KOPT-K1 (cell line): ENCODE measurements at regions not wholly inside any gene's neighbourhood (a gene's known extent, or its start where the extent isn't known, plus 50 kb on each side); places are given as distances from the start of the nearest gene placed in this dataset.
"Not testable (repeated sequence)": the region's sequence is repeated elsewhere in the genome, so short reads cannot be mapped to it uniquely, and the experiment has no call there.

Source experiments
- H3K27ac ChIP-seq: fragments of 200-600 bp; sonication (generic); 2 replicates; pipeline ENCODE4 v1.5.1; 2016; ENCODE audit warnings: antibody characterized with exemption, mild to moderate bottlenecking, low read depth, low read length; ENCODE audit not compliant: poor library complexity, severe bottlenecking
- H3K36me3 ChIP-seq: fragments of 200-600 bp; sonication (generic); 2 replicates; pipeline ENCODE4 v1.5.1; 2017; ENCODE audit warnings: antibody characterized with exemption, mild to moderate bottlenecking, low read length, moderate library complexity; ENCODE audit not compliant: insufficient read depth
- H3K9me3 ChIP-seq: fragments of 200-600 bp; sonication (generic); 2 replicates; pipeline ENCODE4 v1.5.1; 2017; ENCODE audit warnings: antibody characterized with exemption, low read length, mild to moderate bottlenecking; ENCODE audit not compliant: insufficient read depth, poor library complexity, severe bottlenecking

GRCh38 chr13:80901111-80901510 lies 560.2 kb upstream of the SPRY2 start:
- Histone ChIP-seq H3K36me3 (no peaks in the 10 kb centered on the region), H3K9me3 (no peaks in the 10 kb centered on the region), H3K27ac (no peak overlapping the region)

DNA sequence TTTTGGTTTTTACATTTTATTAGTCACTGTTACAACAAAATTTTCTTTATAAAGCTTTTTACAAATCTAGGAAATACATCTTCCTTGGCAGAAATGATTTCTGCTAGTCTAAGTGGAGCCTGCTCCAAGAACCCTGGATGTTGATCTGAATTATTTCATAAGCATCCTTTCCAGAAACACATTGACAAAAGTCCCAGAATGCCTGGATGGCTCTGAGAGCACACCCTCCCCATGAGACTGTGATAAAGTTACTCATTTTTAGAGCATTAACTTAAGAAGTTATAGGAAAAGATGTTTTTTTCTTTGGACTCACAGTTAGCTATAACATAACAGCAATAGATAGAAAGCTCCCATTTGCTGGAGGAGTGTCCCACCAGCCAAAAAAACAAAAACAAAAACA lies 559.6 kb upstream of the SPRY2 start:
- H3K27ac ChIP-seq = no peak overlapping the region
- H3K9me3 ChIP-seq = no peaks in the 10 kb centered on the region
- H3K36me3 ChIP-seq = no peaks in the 10 kb centered on the region

DNA sequence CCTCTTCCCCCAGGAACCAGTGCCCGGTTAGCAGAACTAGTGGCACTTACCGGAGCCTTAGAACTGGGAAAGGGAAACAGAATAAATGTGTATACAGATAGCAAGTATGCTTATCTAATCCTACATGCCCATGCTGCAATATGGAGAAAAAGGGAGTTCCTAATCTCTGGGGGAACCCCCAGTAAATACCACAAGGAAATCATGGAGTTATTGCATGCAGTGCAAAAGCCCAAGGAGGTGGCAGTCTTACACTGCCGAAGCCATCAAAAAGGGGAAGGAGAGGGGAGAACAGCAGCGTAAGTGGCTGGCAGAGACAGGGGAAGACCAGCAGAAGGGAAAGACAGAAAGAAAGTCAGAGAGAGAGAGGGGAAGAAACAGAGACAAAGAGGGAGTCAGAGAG lies 556.7 kb upstream of the SPRY2 start:
- H3K9me3 ChIP-seq = not testable (repeated sequence)

DNA sequence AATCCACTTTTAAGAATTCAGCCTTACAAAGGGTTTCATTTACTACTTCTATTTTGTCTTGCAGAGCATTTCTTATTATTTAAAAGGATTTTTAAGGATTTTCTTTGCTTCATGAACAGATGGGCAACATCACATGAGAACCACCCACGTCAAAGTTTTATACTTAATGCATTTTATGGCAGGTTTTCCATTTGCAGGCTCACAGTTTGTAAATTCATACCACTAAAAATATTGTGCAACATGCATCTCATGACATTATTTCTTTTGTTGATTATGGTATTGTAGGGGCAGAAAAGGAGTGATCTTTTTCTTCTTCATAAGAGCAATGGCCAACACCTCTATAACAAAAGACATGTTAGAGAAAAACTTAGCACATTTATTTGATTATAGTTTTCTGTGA lies 554.0 kb upstream of the SPRY2 start:
- H3K36me3 ChIP-seq = no peaks in the 10 kb centered on the region
- H3K27ac ChIP-seq = no peak overlapping the region
- H3K9me3 ChIP-seq = no peaks in the 10 kb centered on the region

More for the DNA sequence above, 556.7 kb upstream of the SPRY2 start:
- not testable (repeated sequence) for H3K27ac ChIP-seq, H3K36me3 ChIP-seq

DNA sequence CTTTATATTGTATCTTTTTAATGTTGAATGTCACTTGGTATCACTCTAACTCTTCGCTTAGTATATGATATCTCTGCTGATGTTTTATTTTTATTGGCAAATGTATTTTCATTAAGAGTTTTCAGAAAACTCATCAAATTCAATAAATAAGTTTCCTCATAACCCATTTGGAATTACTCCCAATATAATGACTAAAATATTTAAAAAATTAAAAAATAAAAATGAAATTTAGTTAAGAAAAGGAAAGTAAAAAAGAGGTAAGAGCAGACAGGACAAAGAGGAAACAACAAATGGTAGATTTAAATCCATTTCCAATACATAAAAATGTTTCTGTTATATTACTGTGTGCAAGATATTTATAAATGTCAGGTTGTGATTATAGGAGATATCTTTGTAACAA lies 548.9 kb upstream of the SPRY2 start:
- H3K9me3 ChIP-seq = no peaks in the 10 kb centered on the region
- H3K36me3 ChIP-seq = no peaks in the 10 kb centered on the region
- no peak overlapping the region for H3K27ac ChIP-seq

DNA sequence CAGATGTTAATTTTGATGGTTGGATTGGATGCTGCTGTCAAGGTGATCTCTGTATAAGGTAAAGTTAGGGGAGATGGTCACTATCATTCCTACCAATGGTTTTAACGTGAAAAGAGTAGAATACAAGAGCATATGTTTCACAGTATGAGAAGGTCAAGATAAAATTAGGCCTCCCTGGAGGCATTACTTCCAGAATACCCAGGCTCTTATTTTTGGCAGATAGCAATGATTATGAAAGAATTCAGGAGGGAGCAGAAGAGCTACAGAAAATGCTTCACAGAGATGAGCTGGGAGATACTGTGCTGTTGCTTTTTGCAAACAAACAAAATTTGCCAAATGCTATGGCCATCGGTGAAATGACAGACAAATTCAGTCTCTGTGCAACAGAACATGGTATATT lies 547.5 kb upstream of the SPRY2 start:
- no peak overlapping the region for H3K27ac ChIP-seq
- no peaks in the 10 kb centered on the region for H3K36me3 ChIP-seq
- H3K9me3 ChIP-seq = no peaks in the 10 kb centered on the region

GRCh38 chr13:80884056-80884785 lies 543.3 kb upstream of the SPRY2 start:
- Histone ChIP-seq H3K36me3 (no peaks in the 10 kb centered on the region), H3K27ac (no peak overlapping the region)

GRCh38 chr13:80883545-80883944 lies 542.6 kb upstream of the SPRY2 start:
- no peaks in the 10 kb centered on the region for H3K9me3 ChIP-seq
- no peaks in the 10 kb centered on the region for H3K36me3 ChIP-seq
- H3K27ac ChIP-seq = no peak overlapping the region

More at GRCh38 chr13:80884056-80884785, 543.3 kb upstream of the SPRY2 start:
- H3K9me3 ChIP-seq = no peaks in the 10 kb centered on the region

DNA sequence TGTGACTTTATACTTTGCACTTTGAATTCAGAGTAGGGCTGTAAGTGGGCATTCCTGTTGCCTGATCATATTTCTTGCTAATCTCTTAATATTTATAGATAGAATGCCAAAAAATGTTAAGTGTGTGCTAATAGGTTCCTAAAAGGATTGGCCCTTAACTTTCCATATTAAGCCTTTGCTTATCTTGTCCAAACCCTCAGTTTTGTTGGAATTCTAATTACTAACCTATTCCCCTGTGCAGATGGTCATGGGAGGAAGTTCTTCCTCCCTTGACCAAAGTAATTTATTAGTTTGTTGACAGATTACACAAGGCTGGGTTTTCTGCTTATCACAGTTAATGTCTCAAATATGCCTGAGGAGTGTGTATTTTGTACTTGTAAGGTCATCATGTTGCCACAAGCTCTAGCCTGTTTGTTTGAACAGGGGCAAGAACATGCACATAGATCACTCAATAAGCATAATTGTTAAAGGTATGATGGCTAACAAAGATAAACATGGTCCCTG lies 541.1 kb upstream of the SPRY2 start:
- Histone ChIP-seq H3K36me3 (no peaks in the 10 kb centered on the region), H3K9me3 (no peaks in the 10 kb centered on the region), H3K27ac (no peak overlapping the region)

DNA sequence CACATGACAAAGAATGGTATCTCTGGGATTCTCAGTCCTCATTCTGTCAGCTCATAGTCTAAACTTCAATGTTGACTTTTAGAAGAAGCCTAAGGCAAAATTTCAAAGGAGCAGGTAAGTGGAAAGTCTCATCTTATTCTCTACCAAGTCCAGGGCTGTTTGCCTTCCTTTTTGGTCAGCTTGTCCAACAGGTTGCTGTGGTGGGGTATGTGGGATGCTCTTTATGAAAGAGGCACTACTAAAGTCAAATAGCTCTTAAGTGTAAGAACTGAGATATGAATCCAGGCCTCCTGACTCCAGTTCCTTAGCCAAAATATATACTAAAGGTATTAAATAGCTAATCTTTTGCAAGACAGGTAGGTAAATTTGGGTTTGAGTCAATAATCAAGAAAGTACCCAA lies 540.6 kb upstream of the SPRY2 start:
- no peak overlapping the region for H3K27ac ChIP-seq
- H3K9me3 ChIP-seq = no peaks in the 10 kb centered on the region

DNA sequence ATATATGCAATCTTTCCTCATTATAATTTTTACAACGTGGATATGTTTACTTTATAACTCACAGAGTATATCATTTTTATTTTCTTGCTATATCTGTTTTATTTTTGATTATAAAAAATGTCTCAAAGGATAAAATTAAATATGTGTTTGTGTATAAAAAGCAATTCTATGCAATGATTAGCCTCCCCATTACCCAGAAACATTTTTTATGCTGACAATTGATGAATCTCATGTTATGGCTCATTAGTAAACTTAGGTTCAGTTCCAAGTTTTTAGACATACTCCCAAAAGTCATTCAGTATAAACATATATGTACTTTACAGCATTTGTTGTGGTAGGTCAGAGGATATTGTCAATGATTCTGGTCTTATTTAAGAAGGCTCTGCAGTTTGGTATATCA lies 540.1 kb upstream of the SPRY2 start:
- H3K9me3 ChIP-seq = no peaks in the 10 kb centered on the region
- H3K27ac ChIP-seq = no peak overlapping the region

More for the DNA sequence above, 540.6 kb upstream of the SPRY2 start:
- no peaks in the 10 kb centered on the region for H3K36me3 ChIP-seq

GRCh38 chr13:80877944-80878241 lies 537.0 kb upstream of the SPRY2 start:
- no peaks in the 10 kb centered on the region for H3K9me3 ChIP-seq
- H3K36me3 ChIP-seq = no peaks in the 10 kb centered on the region
- H3K27ac ChIP-seq = no peak overlapping the region

More for the DNA sequence above, 540.1 kb upstream of the SPRY2 start:
- H3K36me3 ChIP-seq = no peaks in the 10 kb centered on the region

GRCh38 chr13:80877209-80877943 lies 536.5 kb upstream of the SPRY2 start:
- Histone ChIP-seq H3K27ac (no peak overlapping the region), H3K36me3 (no peaks in the 10 kb centered on the region), H3K9me3 (no peaks in the 10 kb centered on the region)

- H3K36me3 ChIP-seq = no peaks in the 10 kb centered on the region
- H3K27ac ChIP-seq = no peak overlapping the region
- H3K9me3 ChIP-seq = no peaks in the 10 kb centered on the region
These were observed 532.7 kb upstream of the SPRY2 start for GRCh38 chr13:80873589-80873988.

- not testable (repeated sequence) for H3K36me3 ChIP-seq, H3K27ac ChIP-seq, H3K9me3 ChIP-seq
These were observed 531.0 kb upstream of the SPRY2 start for GRCh38 chr13:80871971-80872370.

- H3K9me3 ChIP-seq = no peaks in the 10 kb centered on the region
- H3K36me3 ChIP-seq = no peaks in the 10 kb centered on the region
- H3K27ac ChIP-seq = no peak overlapping the region
These were observed 530.6 kb upstream of the SPRY2 start for GRCh38 chr13:80871481-80871880.
